NCI-H748 (cell line): ENCODE measurements at regions not wholly inside any gene's neighbourhood (a gene's known extent, or its start where the extent isn't known, plus 50 kb on each side); places are given as distances from the start of the nearest gene placed in this dataset.
A peak's percentile ranks its signal among the peaks of the same experiment; 100 is the strongest.

ENCODE experiments used
- DNase-seq: peaks from one replicate; lab custom pipeline; 2025; ENCODE audit not compliant: unreplicated experiment; lab: John Stamatoyannopoulos, UW

GRCh38 chr10:36256948-36257356 lies 614.9 kb upstream of the FZD8 start:
- DNase-seq: no peak

- DNase-seq: no peak
Observed at GRCh38 chr10:36256166-36256565, 614.1 kb upstream of the FZD8 start.

- DNase-seq: no peak
Observed at GRCh38 chr10:36254199-36254598, 612.1 kb upstream of the FZD8 start.

- DNase-seq: no peak
Observed at GRCh38 chr10:36253731-36254130, 611.6 kb upstream of the FZD8 start.

GRCh38 chr10:36251068-36251467 lies 609.0 kb upstream of the FZD8 start:
- DNase-seq: no peak

GRCh38 chr10:36248304-36248981 lies 606.3 kb upstream of the FZD8 start:
- no peak for DNase-seq

GRCh38 chr10:36247478-36247877 lies 605.4 kb upstream of the FZD8 start:
- DNase-seq: no peak

- no peak for DNase-seq
Observed at GRCh38 chr10:36236931-36237330, 594.8 kb upstream of the FZD8 start.

GRCh38 chr10:36236341-36236740 lies 594.2 kb upstream of the FZD8 start:
- DNase-seq: no peak

- DNase-seq: no peak
Observed at GRCh38 chr10:36232935-36233334, 590.8 kb upstream of the FZD8 start.

GRCh38 chr10:36224431-36224985 lies 582.4 kb upstream of the FZD8 start:
- DNase-seq: no peak

GRCh38 chr10:36221101-36221500 lies 579.0 kb upstream of the FZD8 start:
- no peak for DNase-seq

GRCh38 chr10:36220151-36220550 lies 578.1 kb upstream of the FZD8 start:
- no peak for DNase-seq

- DNase-seq: no peak
Observed at GRCh38 chr10:36211856-36212255, 569.8 kb upstream of the FZD8 start.

- DNase-seq: no peak
Observed at GRCh38 chr10:36209480-36209879, 567.4 kb upstream of the FZD8 start.

GRCh38 chr10:36202881-36203280 lies 560.8 kb upstream of the FZD8 start:
- no peak for DNase-seq

GRCh38 chr10:36200577-36200976 lies 558.5 kb upstream of the FZD8 start:
- DNase-seq: no peak

- DNase-seq: no peak
Observed at GRCh38 chr10:36198322-36198721, 556.2 kb upstream of the FZD8 start.

GRCh38 chr10:36195364-36195763 lies 553.3 kb upstream of the FZD8 start:
- DNase-seq: no peak

GRCh38 chr10:36194276-36194675 lies 552.2 kb upstream of the FZD8 start:
- DNase-seq: no peak

- DNase-seq: peak; percentile 3
Observed at GRCh38 chr10:36191009-36191408, 548.9 kb upstream of the FZD8 start.

- peak; percentile 53 for DNase-seq
Observed at GRCh38 chr10:36188461-36188860, 546.4 kb upstream of the FZD8 start.

- peak; percentile 28 for DNase-seq
Observed at GRCh38 chr10:36188080-36188453, 546.0 kb upstream of the FZD8 start.
